ENCODE measurements at regions not wholly inside any gene's neighbourhood (a gene's known extent, or its start where the extent isn't known, plus 50 kb on each side); places are given as distances from the start of the nearest gene placed in this dataset.

GRCh38 chr22:48448821-48449220 lies 1378.9 kb downstream of the BRD1 start:
- DNase-seq (ENCODE audit: low read depth) = no peak
- TF ChIP-seq, protein P1, sequence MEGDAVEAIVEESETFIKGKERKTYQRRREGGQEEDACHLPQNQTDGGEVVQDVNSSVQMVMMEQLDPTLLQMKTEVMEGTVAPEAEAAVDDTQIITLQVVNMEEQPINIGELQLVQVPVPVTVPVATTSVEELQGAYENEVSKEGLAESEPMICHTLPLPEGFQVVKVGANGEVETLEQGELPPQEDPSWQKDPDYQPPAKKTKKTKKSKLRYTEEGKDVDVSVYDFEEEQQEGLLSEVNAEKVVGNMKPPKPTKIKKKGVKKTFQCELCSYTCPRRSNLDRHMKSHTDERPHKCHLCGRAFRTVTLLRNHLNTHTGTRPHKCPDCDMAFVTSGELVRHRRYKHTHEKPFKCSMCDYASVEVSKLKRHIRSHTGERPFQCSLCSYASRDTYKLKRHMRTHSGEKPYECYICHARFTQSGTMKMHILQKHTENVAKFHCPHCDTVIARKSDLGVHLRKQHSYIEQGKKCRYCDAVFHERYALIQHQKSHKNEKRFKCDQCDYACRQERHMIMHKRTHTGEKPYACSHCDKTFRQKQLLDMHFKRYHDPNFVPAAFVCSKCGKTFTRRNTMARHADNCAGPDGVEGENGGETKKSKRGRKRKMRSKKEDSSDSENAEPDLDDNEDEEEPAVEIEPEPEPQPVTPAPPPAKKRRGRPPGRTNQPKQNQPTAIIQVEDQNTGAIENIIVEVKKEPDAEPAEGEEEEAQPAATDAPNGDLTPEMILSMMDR (IDR thresholded peaks at IDR 0.05; ENCODE audit: insufficient read depth, low read depth, low read length, missing control alignments) = no peak
- no peak overlapping the region for H3K4me3 ChIP-seq (ENCODE audit: low read length)

- TF ChIP-seq, protein P1 (IDR thresholded peaks at IDR 0.05; ENCODE audit: insufficient read depth, low read depth, low read length, missing control alignments) = no peak
- no peak overlapping the region for H3K4me3 ChIP-seq (ENCODE audit: low read length)
These were observed 1382.4 kb downstream of the BRD1 start for GRCh38 chr22:48445113-48445827.

DNA sequence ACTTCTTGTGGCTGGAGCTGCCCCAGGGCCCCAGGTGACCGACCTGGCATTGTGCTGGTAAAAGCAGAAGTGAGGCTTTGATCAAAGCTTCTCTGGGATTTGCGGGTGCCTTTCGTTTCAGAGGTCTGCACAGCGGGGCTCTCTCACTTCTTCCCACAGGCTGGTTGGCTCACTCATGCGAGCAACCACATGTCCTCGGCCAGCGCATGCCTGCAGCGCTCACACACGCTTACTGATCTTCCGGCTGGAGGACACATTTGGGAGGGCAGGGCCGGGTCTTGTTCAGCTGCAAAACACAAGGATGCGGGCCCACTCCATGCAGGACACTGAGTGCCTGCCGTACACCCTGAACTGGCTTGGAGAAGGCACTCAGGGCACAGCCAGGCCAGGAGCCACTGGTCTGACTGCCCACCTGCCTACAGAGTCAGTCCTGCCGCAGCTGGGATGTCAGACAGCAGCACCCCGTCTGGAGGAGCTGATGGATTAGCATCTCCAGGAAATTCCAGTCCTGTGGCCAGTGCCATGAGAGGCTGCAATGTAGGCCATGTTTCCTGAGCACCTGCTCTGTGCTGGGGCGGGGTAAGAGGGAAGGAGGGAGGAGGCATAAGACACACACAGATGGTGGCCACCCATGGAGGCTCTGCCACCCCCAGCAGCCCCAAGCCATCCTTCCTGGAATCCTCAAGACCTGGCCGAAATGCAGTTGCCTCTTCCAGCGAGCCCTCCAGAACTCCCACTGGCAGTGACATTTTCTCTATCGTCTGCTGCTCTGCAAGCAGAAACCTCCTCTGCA lies 1383.2 kb downstream of the BRD1 start:
- no peak for DNase-seq (ENCODE audit: low read depth)
- no peak overlapping the region for H3K4me3 ChIP-seq (ENCODE audit: low read length)
- TF ChIP-seq, protein P1 (IDR thresholded peaks at IDR 0.05; ENCODE audit: insufficient read depth, low read depth, low read length, missing control alignments) = no peak

More at GRCh38 chr22:48445113-48445827, 1382.4 kb downstream of the BRD1 start:
- no peak for DNase-seq (ENCODE audit: low read depth)

- TF ChIP-seq, protein P1 (IDR thresholded peaks at IDR 0.05; ENCODE audit: insufficient read depth, low read depth, low read length, missing control alignments) = no peak
- no peak for DNase-seq (ENCODE audit: low read depth)
- no peak overlapping the region for H3K4me3 ChIP-seq (ENCODE audit: low read length)
These were observed 1384.0 kb downstream of the BRD1 start for GRCh38 chr22:48443680-48444079.

DNA sequence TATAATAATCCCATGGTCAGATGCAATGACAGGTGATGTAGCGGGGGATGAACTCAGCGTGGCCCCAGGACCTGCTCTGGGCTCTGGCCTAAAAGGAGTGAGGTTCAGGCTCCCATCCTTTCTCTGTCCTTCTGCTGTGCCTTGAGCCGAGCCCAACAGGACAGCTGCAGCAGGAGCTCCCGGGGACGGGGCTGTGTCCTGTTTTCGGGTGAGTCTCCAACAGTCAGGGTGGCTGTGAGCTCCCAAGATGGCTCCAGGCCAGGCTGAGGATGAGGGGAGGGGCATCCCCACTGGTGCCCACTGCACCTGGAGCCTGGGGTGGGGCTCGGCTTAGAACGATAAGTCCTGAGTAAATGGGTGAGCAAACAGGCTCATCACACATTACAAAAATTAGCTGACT lies 1385.0 kb downstream of the BRD1 start:
- DNase-seq (ENCODE audit: low read depth) = no peak
- TF ChIP-seq, protein P1 (IDR thresholded peaks at IDR 0.05; ENCODE audit: insufficient read depth, low read depth, low read length, missing control alignments) = no peak
- no peak overlapping the region for H3K4me3 ChIP-seq (ENCODE audit: low read length)

DNA sequence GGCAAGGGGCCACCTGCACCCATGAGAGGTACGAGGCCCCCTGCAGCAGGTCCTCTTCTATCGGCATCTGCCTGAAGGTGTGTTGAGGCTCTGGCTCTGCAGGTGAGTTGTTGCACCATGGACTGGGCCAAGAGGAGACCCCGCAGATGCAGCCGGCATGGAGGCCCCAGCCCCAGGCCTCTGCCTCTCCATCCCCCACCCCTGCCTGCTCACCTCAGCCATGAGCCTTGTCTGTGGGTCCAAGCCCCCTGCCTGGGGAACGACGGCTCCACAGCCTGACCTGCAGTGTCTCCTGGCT lies 1386.2 kb downstream of the BRD1 start:
- no peak for DNase-seq (ENCODE audit: low read depth)
- TF ChIP-seq, protein P1 (IDR thresholded peaks at IDR 0.05; ENCODE audit: insufficient read depth, low read depth, low read length, missing control alignments) = no peak
- no peak overlapping the region for H3K4me3 ChIP-seq (ENCODE audit: low read length)

Data from epithelial cell of esophagus (primary cell).